ENCODE measurements at regions not wholly inside any gene's neighbourhood (a gene's known extent, or its start where the extent isn't known, plus 50 kb on each side); places are given as distances from the start of the nearest gene placed in this dataset.

GRCh38 chr13:80975903-80976302, 635.0 kb upstream of the SPRY2 start:
- TF ChIP-seq POLR2AphosphoS5 (IDR thresholded peaks at IDR 0.05; ENCODE audit: low read depth) (no peak), GABPA (IDR thresholded peaks at IDR 0.05; ENCODE audit: low read depth) (no peak), SPI1 (IDR thresholded peaks at IDR 0.05; ENCODE audit: borderline replicate concordance, low read depth) (no peak), REST (IDR thresholded peaks at IDR 0.05; ENCODE audit: insufficient replicate concordance, low read depth) (no peak)
- TF ChIP-seq, protein P1, sequence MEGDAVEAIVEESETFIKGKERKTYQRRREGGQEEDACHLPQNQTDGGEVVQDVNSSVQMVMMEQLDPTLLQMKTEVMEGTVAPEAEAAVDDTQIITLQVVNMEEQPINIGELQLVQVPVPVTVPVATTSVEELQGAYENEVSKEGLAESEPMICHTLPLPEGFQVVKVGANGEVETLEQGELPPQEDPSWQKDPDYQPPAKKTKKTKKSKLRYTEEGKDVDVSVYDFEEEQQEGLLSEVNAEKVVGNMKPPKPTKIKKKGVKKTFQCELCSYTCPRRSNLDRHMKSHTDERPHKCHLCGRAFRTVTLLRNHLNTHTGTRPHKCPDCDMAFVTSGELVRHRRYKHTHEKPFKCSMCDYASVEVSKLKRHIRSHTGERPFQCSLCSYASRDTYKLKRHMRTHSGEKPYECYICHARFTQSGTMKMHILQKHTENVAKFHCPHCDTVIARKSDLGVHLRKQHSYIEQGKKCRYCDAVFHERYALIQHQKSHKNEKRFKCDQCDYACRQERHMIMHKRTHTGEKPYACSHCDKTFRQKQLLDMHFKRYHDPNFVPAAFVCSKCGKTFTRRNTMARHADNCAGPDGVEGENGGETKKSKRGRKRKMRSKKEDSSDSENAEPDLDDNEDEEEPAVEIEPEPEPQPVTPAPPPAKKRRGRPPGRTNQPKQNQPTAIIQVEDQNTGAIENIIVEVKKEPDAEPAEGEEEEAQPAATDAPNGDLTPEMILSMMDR (IDR thresholded peaks at IDR 0.05; ENCODE audit: insufficient read depth, low read length) = no peak
- DNase-seq (ENCODE audit: low read depth in 1 of 2, low spot score in 1 of 2) = no peak
- Histone ChIP-seq H3K27me3 (ENCODE audit: insufficient read depth, poor library complexity, severe bottlenecking) (no peaks in the 10 kb centered on the region), H3K27ac (replicated peaks) (no peak overlapping the region), H3K4me3 (replicated peaks; ENCODE audit: insufficient read depth, low read length) (no peak overlapping the region)

DNA sequence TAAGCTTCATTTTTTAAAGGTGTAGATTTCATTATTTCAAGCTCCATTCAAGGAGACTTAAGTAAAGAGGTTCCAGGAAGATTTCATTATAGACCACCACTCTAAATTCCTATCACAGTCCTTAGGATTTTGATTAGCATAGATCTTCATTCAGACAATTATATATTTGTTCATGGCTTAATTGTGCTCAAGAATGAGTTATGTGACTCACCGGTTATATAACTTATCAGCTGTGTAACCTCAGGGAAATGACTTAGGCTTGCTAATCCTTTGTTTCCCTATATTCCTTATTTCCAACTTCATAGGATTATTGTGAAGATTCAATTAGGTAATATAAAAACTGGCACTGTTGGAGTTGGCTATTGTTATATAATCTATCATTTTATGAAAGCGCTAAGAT, 632.8 kb upstream of the SPRY2 start:
- Histone ChIP-seq H3K4me3 (replicated peaks; ENCODE audit: insufficient read depth, low read length) (no peak overlapping the region), H3K27me3 (ENCODE audit: insufficient read depth, poor library complexity, severe bottlenecking) (no peaks in the 10 kb centered on the region), H3K27ac (replicated peaks) (no peak overlapping the region)
- TF ChIP-seq GABPA (IDR thresholded peaks at IDR 0.05; ENCODE audit: low read depth) (no peak), SPI1 (IDR thresholded peaks at IDR 0.05; ENCODE audit: borderline replicate concordance, low read depth) (no peak), POLR2AphosphoS5 (IDR thresholded peaks at IDR 0.05; ENCODE audit: low read depth) (no peak), REST (IDR thresholded peaks at IDR 0.05; ENCODE audit: insufficient replicate concordance, low read depth) (no peak)
- TF ChIP-seq, protein P1 (IDR thresholded peaks at IDR 0.05; ENCODE audit: insufficient read depth, low read length) = no peak
- no peak for DNase-seq (ENCODE audit: low read depth in 1 of 2, low spot score in 1 of 2)

- Histone ChIP-seq H3K27me3 (ENCODE audit: insufficient read depth, poor library complexity, severe bottlenecking) (no peaks in the 10 kb centered on the region), H3K27ac (replicated peaks) (no peak overlapping the region), H3K4me3 (replicated peaks; ENCODE audit: insufficient read depth, low read length) (no peak overlapping the region)
- no peak for TF ChIP-seq POLR2AphosphoS5 (IDR thresholded peaks at IDR 0.05; ENCODE audit: low read depth)
- TF ChIP-seq SPI1 (IDR thresholded peaks at IDR 0.05; ENCODE audit: borderline replicate concordance, low read depth) = no peak
- TF ChIP-seq, protein P1 (IDR thresholded peaks at IDR 0.05; ENCODE audit: insufficient read depth, low read length) = no peak
- no peak for TF ChIP-seq REST (IDR thresholded peaks at IDR 0.05; ENCODE audit: insufficient replicate concordance, low read depth)
- no peak for TF ChIP-seq GABPA (IDR thresholded peaks at IDR 0.05; ENCODE audit: low read depth)
- DNase-seq (ENCODE audit: low read depth in 1 of 2, low spot score in 1 of 2) = no peak
Measured at GRCh38 chr13:80972857-80973478, 632.0 kb upstream of the SPRY2 start.

Data from HL-60 (cell line).